ENCODE measurements at regions not wholly inside any gene's neighbourhood (a gene's known extent, or its start where the extent isn't known, plus 50 kb on each side); places are given as distances from the start of the nearest gene placed in this dataset.

- Histone ChIP-seq H3K36me3 (ENCODE audit: control insufficient read depth in 1 of 2, insufficient read depth in 2 of 2, low read length in 2 of 2) (no peaks in the 10 kb centered on the region), H3K4me2 (ENCODE audit: low read length) (no peak overlapping the region), H3K79me2 (ENCODE audit: insufficient read depth, low read length) (no peaks in the 10 kb centered on the region), H3K4me1 (ENCODE audit: control insufficient read depth in 1 of 2, insufficient read depth in 2 of 2, low read length in 2 of 2) (no peaks in the 10 kb centered on the region), H3K27me3 (ENCODE audit: insufficient read depth, low read length) (no peaks in the 10 kb centered on the region), H3K9me3 (ENCODE audit: control insufficient read depth in 1 of 2, insufficient read depth in 1 of 2, low read depth in 1 of 2, low read length in 2 of 2) (peaks cover 11 to 17% of the 10 kb centered on the region in 2 experiments; a peak in 2 of 4 replicates), H3K4me3 (replicated peaks in 1 of 2; ENCODE audit: low read depth in 1 of 2, low read length in 2 of 2) (no peak overlapping the region), H3K9ac (ENCODE audit: low read length) (no peak overlapping the region), H4K20me1 (ENCODE audit: insufficient read depth) (no peaks in the 10 kb centered on the region), H2AFZ (ENCODE audit: low read depth, low read length, poor library complexity, severe bottlenecking) (no peak overlapping the region), H3K27ac (ENCODE audit: low read depth, low read length) (no peak overlapping the region), H3K9me2 (ENCODE audit: insufficient read depth) (no peaks in the 10 kb centered on the region)
- intact Hi-C loops (cut with micrococcal nuclease), result no loop called here
- no TSS peak for BruUV-seq (replicated peaks)
- ATAC-seq (no peak), DNase-seq (ENCODE audit: low read depth, low spot score) (no peak)
- ChIA-PET POLR2A (no interaction called here), RAD21 (ENCODE audit: low non-redundant PET in 1 of 2, low total read pairs in 2 of 2, uncharacterized antibody in 2 of 2, unreplicated experiment in 2 of 2) (no interaction called here), CTCF (no interaction called here)
- no peak for TF ChIP-seq CTCF (IDR thresholded peaks at IDR 0.05 in 2 of 3, conservative IDR thresholded peaks at IDR 0.05 in 1 of 3; ENCODE audit: borderline replicate concordance in 1 of 3, insufficient read depth in 1 of 3, low read depth in 2 of 3, low read length in 2 of 3)
These were observed 735.9 kb downstream of the NCAM2 start for GRCh38 chr21:21734088-21734487.

- ChIA-PET CTCF (no interaction called here), RAD21 (ENCODE audit: low non-redundant PET in 1 of 2, low total read pairs in 2 of 2, uncharacterized antibody in 2 of 2, unreplicated experiment in 2 of 2) (no interaction called here), POLR2A (no interaction called here)
- H4K20me1 ChIP-seq (ENCODE audit: insufficient read depth), result no peaks in the 10 kb centered on the region
- DNase-seq (ENCODE audit: low read depth, low spot score), result no peak
- H3K4me3 ChIP-seq (replicated peaks in 1 of 2; ENCODE audit: low read depth in 1 of 2, low read length in 2 of 2), result no peak overlapping the region
- no peak overlapping the region for H2AFZ ChIP-seq (ENCODE audit: low read depth, low read length, poor library complexity, severe bottlenecking)
- H3K27ac ChIP-seq (ENCODE audit: low read depth, low read length), result no peak overlapping the region
- H3K9ac ChIP-seq (ENCODE audit: low read length), result no peak overlapping the region
- BruUV-seq (replicated peaks), result no TSS peak
- peaks cover 8 to 23% of the 10 kb centered on the region in 2 experiments; a peak in 2 of 4 replicates for H3K9me3 ChIP-seq (ENCODE audit: control insufficient read depth in 1 of 2, insufficient read depth in 1 of 2, low read depth in 1 of 2, low read length in 2 of 2)
- no peak overlapping the region for H3K4me2 ChIP-seq (ENCODE audit: low read length)
- TF ChIP-seq SRF (IDR thresholded peaks at IDR 0.05; ENCODE audit: low read depth) (no peak), EGR1 (IDR thresholded peaks at IDR 0.05; ENCODE audit: low read depth) (no peak)
- TF ChIP-seq, protein P1, sequence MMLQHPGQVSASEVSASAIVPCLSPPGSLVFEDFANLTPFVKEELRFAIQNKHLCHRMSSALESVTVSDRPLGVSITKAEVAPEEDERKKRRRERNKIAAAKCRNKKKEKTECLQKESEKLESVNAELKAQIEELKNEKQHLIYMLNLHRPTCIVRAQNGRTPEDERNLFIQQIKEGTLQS (IDR thresholded peaks at IDR 0.05), result no peak
- H3K79me2 ChIP-seq (ENCODE audit: insufficient read depth, low read length), result no peaks in the 10 kb centered on the region
- ATAC-seq, result no peak
- no peaks in the 10 kb centered on the region for H3K27me3 ChIP-seq (ENCODE audit: insufficient read depth, low read length)
- H3K36me3 ChIP-seq (ENCODE audit: control insufficient read depth in 1 of 2, insufficient read depth in 2 of 2, low read length in 2 of 2), result no peaks in the 10 kb centered on the region
- H3K4me1 ChIP-seq (ENCODE audit: control insufficient read depth in 1 of 2, insufficient read depth in 2 of 2, low read length in 2 of 2), result no peaks in the 10 kb centered on the region
- H3K9me2 ChIP-seq (ENCODE audit: insufficient read depth), result no peaks in the 10 kb centered on the region
- intact Hi-C loops (cut with micrococcal nuclease), result no loop called here
These were observed 739.0 kb downstream of the NCAM2 start for GRCh38 chr21:21737186-21737585.

Measured in HCT116 (cell line).